C4-2B (cell line): ENCODE measurements at regions not wholly inside any gene's neighbourhood (a gene's known extent, or its start where the extent isn't known, plus 50 kb on each side); places are given as distances from the start of the nearest gene placed in this dataset.

Source experiments
- H3K27ac ChIP-seq: fragments of 450-650 bp; 2 replicates; pipeline ENCODE4 v1.5.1; 2017
- CTCF ChIP-seq: fragments of 450-650 bp; conservative IDR thresholded peaks from 2 replicates; pipeline ENCODE4 v1.5.1; 2017; ENCODE audit warnings: mild to moderate bottlenecking
- ZFX ChIP-seq: fragments of 450-650 bp; IDR thresholded peaks from 2 replicates; pipeline ENCODE4 v1.6.1; 2017

GRCh38 chr6:126743076-126743475 lies 375.4 kb upstream of the RSPO3 start:
- TF ChIP-seq CTCF = no peak
- no peak for TF ChIP-seq ZFX
- no peak overlapping the region for H3K27ac ChIP-seq

DNA sequence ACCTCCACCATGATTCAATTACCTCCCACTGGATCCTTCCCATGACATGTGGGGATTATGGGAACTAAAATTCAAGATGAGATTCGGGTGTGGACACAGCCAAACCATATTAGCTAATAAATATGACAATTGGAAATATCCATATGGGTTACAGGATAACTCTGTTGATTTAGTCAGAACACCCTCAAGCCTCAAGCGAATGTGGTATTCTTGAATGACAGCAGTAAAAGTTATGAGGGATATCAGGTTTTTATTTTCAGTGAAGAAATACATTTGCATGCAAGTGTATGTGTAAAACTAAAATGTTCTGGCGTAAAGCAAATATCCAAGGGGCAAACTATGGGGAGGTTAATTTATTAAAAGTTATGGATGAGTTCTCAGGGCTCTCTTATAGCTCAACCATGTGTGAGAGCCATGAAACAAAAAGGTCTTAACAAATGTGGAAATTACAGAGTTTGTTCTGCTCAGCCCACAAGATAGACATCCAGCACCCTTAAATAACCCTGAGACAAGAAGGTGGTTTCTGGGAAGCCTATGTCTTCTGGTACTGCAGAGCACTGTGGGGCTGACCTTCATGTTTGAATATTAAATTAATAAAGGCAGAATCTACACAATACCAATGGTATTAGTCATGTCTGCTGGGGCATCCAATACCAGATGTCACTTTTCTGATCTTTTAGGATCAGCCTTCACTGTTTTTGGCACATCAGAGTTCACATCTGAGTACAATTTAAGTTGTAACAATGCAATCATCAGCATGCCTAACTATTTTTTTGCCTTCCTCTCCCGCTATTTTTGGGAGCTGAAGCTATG lies 370.5 kb upstream of the RSPO3 start:
- TF ChIP-seq ZFX = no peak
- no peak for TF ChIP-seq CTCF

GRCh38 chr6:126753606-126754005 lies 364.9 kb upstream of the RSPO3 start:
- no peak overlapping the region for H3K27ac ChIP-seq
- TF ChIP-seq ZFX (no peak), CTCF (no peak)

More for the DNA sequence above, 370.5 kb upstream of the RSPO3 start:
- no peak overlapping the region for H3K27ac ChIP-seq

GRCh38 chr6:126761854-126762253 lies 356.6 kb upstream of the RSPO3 start:
- no peak overlapping the region for H3K27ac ChIP-seq
- TF ChIP-seq CTCF (no peak), ZFX (no peak)

- no peak overlapping the region for H3K27ac ChIP-seq
- TF ChIP-seq CTCF (no peak), ZFX (no peak)
These were observed 354.4 kb upstream of the RSPO3 start for GRCh38 chr6:126764104-126764503.

GRCh38 chr6:126764671-126765070 lies 353.8 kb upstream of the RSPO3 start:
- TF ChIP-seq ZFX (no peak), CTCF (no peak)
- no peak overlapping the region for H3K27ac ChIP-seq

GRCh38 chr6:126766820-126767219 lies 351.7 kb upstream of the RSPO3 start:
- no peak overlapping the region for H3K27ac ChIP-seq
- no peak for TF ChIP-seq CTCF
- TF ChIP-seq ZFX = no peak
